ENCODE measurements at regions not wholly inside any gene's neighbourhood (a gene's known extent, or its start where the extent isn't known, plus 50 kb on each side); places are given as distances from the start of the nearest gene placed in this dataset.

- Histone ChIP-seq H3K27me3 (ENCODE audit: control insufficient read depth in 5 of 5, insufficient read depth in 4 of 5, low read length in 5 of 5) (no peaks in the 10 kb centered on the region), H3K9me3 (ENCODE audit: control insufficient read depth in 5 of 5, low read length in 5 of 5) (peaks cover 0 to 3% (median 0%) of the 10 kb centered on the region in 5 donors), H3K27ac (ENCODE audit: low read depth, low read length) (no peak overlapping the region), H3K4me1 (ENCODE audit: control insufficient read depth in 5 of 5, insufficient read depth in 5 of 5, low read length in 5 of 5) (peaks cover 0 to 5% (median 0%) of the 10 kb centered on the region in 5 donors), H3K36me3 (ENCODE audit: control insufficient read depth in 5 of 5, insufficient read depth in 5 of 5, low read length in 5 of 5) (no peaks in the 10 kb centered on the region), H3K4me3 (ENCODE audit: low read depth in 1 of 5, low read length in 5 of 5) (no peak overlapping the region), H3K9ac (ENCODE audit: low read length in 5 of 5) (no peak overlapping the region)
These were observed 424.3 kb downstream of the KIF20B start for GRCh38 chr10:90125456-90126255.

- no peak overlapping the region for H3K4me3 ChIP-seq (ENCODE audit: low read depth in 1 of 5, low read length in 5 of 5)
- H3K9ac ChIP-seq (ENCODE audit: low read length in 5 of 5), result no peak overlapping the region
- H3K27me3 ChIP-seq (ENCODE audit: control insufficient read depth in 5 of 5, insufficient read depth in 4 of 5, low read length in 5 of 5), result no peaks in the 10 kb centered on the region
- H3K36me3 ChIP-seq (ENCODE audit: control insufficient read depth in 5 of 5, insufficient read depth in 5 of 5, low read length in 5 of 5), result no peaks in the 10 kb centered on the region
- H3K4me1 ChIP-seq (ENCODE audit: control insufficient read depth in 5 of 5, insufficient read depth in 5 of 5, low read length in 5 of 5), result peaks cover 0 to 5% (median 0%) of the 10 kb centered on the region in 5 donors
- H3K9me3 ChIP-seq (ENCODE audit: control insufficient read depth in 5 of 5, low read length in 5 of 5), result peaks cover 0 to 3% (median 0%) of the 10 kb centered on the region in 5 donors
- no peak overlapping the region for H3K27ac ChIP-seq (ENCODE audit: low read depth, low read length)
These were observed 424.8 kb downstream of the KIF20B start for GRCh38 chr10:90126256-90126595.

- no peaks in the 10 kb centered on the region for H3K27me3 ChIP-seq (ENCODE audit: control insufficient read depth in 5 of 5, insufficient read depth in 4 of 5, low read length in 5 of 5)
- H3K36me3 ChIP-seq (ENCODE audit: control insufficient read depth in 5 of 5, insufficient read depth in 5 of 5, low read length in 5 of 5), result no peaks in the 10 kb centered on the region
- peaks cover 2 to 12% (median 7%) of the 10 kb centered on the region in 5 donors for H3K9me3 ChIP-seq (ENCODE audit: control insufficient read depth in 5 of 5, low read length in 5 of 5)
- no peak overlapping the region for H3K4me3 ChIP-seq (ENCODE audit: low read depth in 1 of 5, low read length in 5 of 5)
- H3K9ac ChIP-seq (ENCODE audit: low read length in 5 of 5), result no peak overlapping the region
- H3K4me1 ChIP-seq (ENCODE audit: control insufficient read depth in 5 of 5, insufficient read depth in 5 of 5, low read length in 5 of 5), result peaks cover 0 to under 1% (median 0%) of the 10 kb centered on the region in 5 donors
- no peak overlapping the region for H3K27ac ChIP-seq (ENCODE audit: low read depth, low read length)
These were observed 429.1 kb downstream of the KIF20B start for GRCh38 chr10:90130321-90131086.

GRCh38 chr10:90133606-90134005, 432.2 kb downstream of the KIF20B start:
- Histone ChIP-seq H3K9ac (ENCODE audit: low read length in 5 of 5) (no peak overlapping the region), H3K27ac (ENCODE audit: low read depth, low read length) (no peak overlapping the region), H3K9me3 (ENCODE audit: control insufficient read depth in 5 of 5, low read length in 5 of 5) (peaks cover 17 to 37% (median 34%) of the 10 kb centered on the region in 5 donors), H3K27me3 (ENCODE audit: control insufficient read depth in 5 of 5, insufficient read depth in 4 of 5, low read length in 5 of 5) (no peaks in the 10 kb centered on the region), H3K4me3 (ENCODE audit: low read depth in 1 of 5, low read length in 5 of 5) (no peak overlapping the region), H3K36me3 (ENCODE audit: control insufficient read depth in 5 of 5, insufficient read depth in 5 of 5, low read length in 5 of 5) (no peaks in the 10 kb centered on the region), H3K4me1 (ENCODE audit: control insufficient read depth in 5 of 5, insufficient read depth in 5 of 5, low read length in 5 of 5) (no peaks in the 10 kb centered on the region)

GRCh38 chr10:90136731-90137316, 435.4 kb downstream of the KIF20B start:
- no peaks in the 10 kb centered on the region for H3K4me1 ChIP-seq (ENCODE audit: control insufficient read depth in 5 of 5, insufficient read depth in 5 of 5, low read length in 5 of 5)
- peaks cover 17 to 55% (median 39%) of the 10 kb centered on the region in 5 donors for H3K9me3 ChIP-seq (ENCODE audit: control insufficient read depth in 5 of 5, low read length in 5 of 5)

DNA sequence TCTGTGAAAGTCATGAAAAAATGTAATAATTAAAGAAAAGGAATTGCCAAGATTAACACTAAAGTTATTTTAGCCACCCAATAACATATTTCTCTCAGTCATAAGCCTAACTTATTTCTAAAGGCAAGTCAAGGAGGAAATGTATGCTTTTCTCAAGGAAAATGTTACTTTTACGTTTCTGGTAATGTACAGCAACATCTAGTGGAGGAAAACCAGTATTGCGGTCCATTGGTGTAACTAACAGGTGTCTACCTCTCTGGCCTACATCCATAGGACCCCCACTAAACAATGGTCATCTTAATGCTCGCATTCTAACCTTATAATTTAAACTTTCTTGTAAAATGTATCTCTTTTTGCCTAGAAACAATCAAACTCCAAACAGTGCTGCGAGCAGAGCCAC, 437.5 kb downstream of the KIF20B start:
- no peak overlapping the region for H3K27ac ChIP-seq (ENCODE audit: low read depth, low read length)
- H3K4me1 ChIP-seq (ENCODE audit: control insufficient read depth in 5 of 5, insufficient read depth in 5 of 5, low read length in 5 of 5), result no peaks in the 10 kb centered on the region
- H3K4me3 ChIP-seq (ENCODE audit: low read depth in 1 of 5, low read length in 5 of 5), result no peak overlapping the region
- no peaks in the 10 kb centered on the region for H3K27me3 ChIP-seq (ENCODE audit: control insufficient read depth in 5 of 5, insufficient read depth in 4 of 5, low read length in 5 of 5)
- no peak overlapping the region for H3K9ac ChIP-seq (ENCODE audit: low read length in 5 of 5)
- H3K36me3 ChIP-seq (ENCODE audit: control insufficient read depth in 5 of 5, insufficient read depth in 5 of 5, low read length in 5 of 5), result no peaks in the 10 kb centered on the region
- H3K9me3 ChIP-seq (ENCODE audit: control insufficient read depth in 5 of 5, low read length in 5 of 5), result peaks cover 15 to 51% (median 39%) of the 10 kb centered on the region in 5 donors

More at GRCh38 chr10:90136731-90137316, 435.4 kb downstream of the KIF20B start:
- H3K27ac ChIP-seq (ENCODE audit: low read depth, low read length), result no peak overlapping the region
- H3K36me3 ChIP-seq (ENCODE audit: control insufficient read depth in 5 of 5, insufficient read depth in 5 of 5, low read length in 5 of 5), result no peaks in the 10 kb centered on the region
- no peak overlapping the region for H3K9ac ChIP-seq (ENCODE audit: low read length in 5 of 5)
- H3K4me3 ChIP-seq (ENCODE audit: low read depth in 1 of 5, low read length in 5 of 5), result peak overlapping the region in 3 of 5 donors; percentile 35 to 53 (median 46)
- H3K27me3 ChIP-seq (ENCODE audit: control insufficient read depth in 5 of 5, insufficient read depth in 4 of 5, low read length in 5 of 5), result no peaks in the 10 kb centered on the region

DNA sequence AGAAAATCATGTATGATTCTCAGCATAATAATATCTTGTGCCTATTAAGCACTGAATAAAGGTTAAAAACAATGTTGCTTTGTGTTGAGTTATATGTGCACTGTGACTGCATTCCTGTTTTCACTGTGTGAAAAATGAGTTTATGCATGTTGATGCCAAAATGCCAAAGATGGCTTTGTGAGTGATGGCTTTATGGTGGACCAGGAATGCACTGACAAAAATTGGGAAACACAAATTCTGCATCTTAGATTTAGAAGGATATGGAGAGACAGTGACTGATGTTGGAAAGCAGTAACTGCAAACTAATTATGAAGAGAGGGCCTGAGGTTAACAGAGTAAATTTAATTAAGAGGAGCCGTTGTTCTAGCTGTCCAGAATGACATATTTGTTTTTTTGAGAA, 440.4 kb downstream of the KIF20B start:
- H3K4me3 ChIP-seq (ENCODE audit: low read depth in 1 of 5, low read length in 5 of 5), result no peak overlapping the region
- no peaks in the 10 kb centered on the region for H3K4me1 ChIP-seq (ENCODE audit: control insufficient read depth in 5 of 5, insufficient read depth in 5 of 5, low read length in 5 of 5)
- no peak overlapping the region for H3K27ac ChIP-seq (ENCODE audit: low read depth, low read length)
- no peaks in the 10 kb centered on the region for H3K27me3 ChIP-seq (ENCODE audit: control insufficient read depth in 5 of 5, insufficient read depth in 4 of 5, low read length in 5 of 5)
- H3K36me3 ChIP-seq (ENCODE audit: control insufficient read depth in 5 of 5, insufficient read depth in 5 of 5, low read length in 5 of 5), result no peaks in the 10 kb centered on the region
- peaks cover 6 to 37% (median 21%) of the 10 kb centered on the region in 5 donors for H3K9me3 ChIP-seq (ENCODE audit: control insufficient read depth in 5 of 5, low read length in 5 of 5)
- no peak overlapping the region for H3K9ac ChIP-seq (ENCODE audit: low read length in 5 of 5)

GRCh38 chr10:90143937-90144336, 442.5 kb downstream of the KIF20B start:
- no peaks in the 10 kb centered on the region for H3K4me1 ChIP-seq (ENCODE audit: control insufficient read depth in 5 of 5, insufficient read depth in 5 of 5, low read length in 5 of 5)
- no peak overlapping the region for H3K27ac ChIP-seq (ENCODE audit: low read depth, low read length)
- H3K27me3 ChIP-seq (ENCODE audit: control insufficient read depth in 5 of 5, insufficient read depth in 4 of 5, low read length in 5 of 5), result no peaks in the 10 kb centered on the region
- H3K9me3 ChIP-seq (ENCODE audit: control insufficient read depth in 5 of 5, low read length in 5 of 5), result peaks cover 0 to 21% (median 6%) of the 10 kb centered on the region in 5 donors
- no peaks in the 10 kb centered on the region for H3K36me3 ChIP-seq (ENCODE audit: control insufficient read depth in 5 of 5, insufficient read depth in 5 of 5, low read length in 5 of 5)
- no peak overlapping the region for H3K9ac ChIP-seq (ENCODE audit: low read length in 5 of 5)
- H3K4me3 ChIP-seq (ENCODE audit: low read depth in 1 of 5, low read length in 5 of 5), result no peak overlapping the region

- Histone ChIP-seq H3K9me3 (ENCODE audit: control insufficient read depth in 5 of 5, low read length in 5 of 5) (no peaks in the 10 kb centered on the region), H3K4me1 (ENCODE audit: control insufficient read depth in 5 of 5, insufficient read depth in 5 of 5, low read length in 5 of 5) (no peaks in the 10 kb centered on the region), H3K36me3 (ENCODE audit: control insufficient read depth in 5 of 5, insufficient read depth in 5 of 5, low read length in 5 of 5) (no peaks in the 10 kb centered on the region), H3K27ac (ENCODE audit: low read depth, low read length) (no peak overlapping the region), H3K9ac (ENCODE audit: low read length in 5 of 5) (no peak overlapping the region), H3K4me3 (ENCODE audit: low read depth in 1 of 5, low read length in 5 of 5) (no peak overlapping the region), H3K27me3 (ENCODE audit: control insufficient read depth in 5 of 5, insufficient read depth in 4 of 5, low read length in 5 of 5) (no peaks in the 10 kb centered on the region)
These were observed 446.9 kb downstream of the KIF20B start for GRCh38 chr10:90148116-90148855.
